Erythroblast (primary cell): ENCODE measurements at regions not wholly inside any gene's neighbourhood (a gene's known extent, or its start where the extent isn't known, plus 50 kb on each side); places are given as distances from the start of the nearest gene placed in this dataset.

Source experiments
- GATA1 ChIP-seq: IDR thresholded peaks from 2 replicates; pipeline ENCODE4 v1.6.1; 2011; ENCODE audit warnings: low read depth, mild to moderate bottlenecking, control low read depth, low read length, moderate library complexity
- POLR2A ChIP-seq: IDR thresholded peaks from 2 replicates; pipeline ENCODE4 v1.6.1; 2011; ENCODE audit warnings: mild to moderate bottlenecking, low read length

DNA sequence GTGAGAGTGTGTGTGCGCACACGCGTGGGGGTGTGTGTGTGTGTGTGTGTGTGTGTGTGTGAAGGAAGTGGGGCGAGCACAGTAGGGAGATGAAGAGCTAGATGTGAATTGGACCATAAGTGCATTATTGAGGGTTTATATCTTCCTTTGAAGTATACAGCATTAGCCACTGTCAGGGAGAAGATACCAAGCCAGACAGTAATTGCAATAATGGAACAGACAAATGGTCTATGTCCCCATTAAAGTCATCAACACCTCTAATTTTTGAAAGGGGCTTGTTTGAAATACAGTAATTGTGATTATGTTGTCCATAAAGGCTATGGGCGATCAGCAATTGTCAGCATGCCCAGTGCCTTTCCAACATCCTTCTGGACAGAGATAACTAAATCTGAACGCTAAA, 429.2 kb upstream of the NR2F2 start:
- TF ChIP-seq POLR2A (no peak), GATA1 (no peak)
